HG03039 (cell line): ENCODE measurements at regions not wholly inside any gene's neighbourhood (a gene's known extent, or its start where the extent isn't known, plus 50 kb on each side); places are given as distances from the start of the nearest gene placed in this dataset.

Source experiments
- ATAC-seq: cut with Tn5 transposase; IDR thresholded peaks from one replicate; pipeline ENCODE4 v1.9.1; 2021; ENCODE audit warnings: mild to moderate bottlenecking, moderate library complexity; ENCODE audit not compliant: unreplicated experiment

- ATAC-seq = no peak
Measured at GRCh38 chr1:229218612-229219025, 52.3 kb upstream of the RAB4A start.

- no peak for ATAC-seq
Measured at GRCh38 chr1:229220163-229220846, 50.6 kb upstream of the RAB4A start.

DNA sequence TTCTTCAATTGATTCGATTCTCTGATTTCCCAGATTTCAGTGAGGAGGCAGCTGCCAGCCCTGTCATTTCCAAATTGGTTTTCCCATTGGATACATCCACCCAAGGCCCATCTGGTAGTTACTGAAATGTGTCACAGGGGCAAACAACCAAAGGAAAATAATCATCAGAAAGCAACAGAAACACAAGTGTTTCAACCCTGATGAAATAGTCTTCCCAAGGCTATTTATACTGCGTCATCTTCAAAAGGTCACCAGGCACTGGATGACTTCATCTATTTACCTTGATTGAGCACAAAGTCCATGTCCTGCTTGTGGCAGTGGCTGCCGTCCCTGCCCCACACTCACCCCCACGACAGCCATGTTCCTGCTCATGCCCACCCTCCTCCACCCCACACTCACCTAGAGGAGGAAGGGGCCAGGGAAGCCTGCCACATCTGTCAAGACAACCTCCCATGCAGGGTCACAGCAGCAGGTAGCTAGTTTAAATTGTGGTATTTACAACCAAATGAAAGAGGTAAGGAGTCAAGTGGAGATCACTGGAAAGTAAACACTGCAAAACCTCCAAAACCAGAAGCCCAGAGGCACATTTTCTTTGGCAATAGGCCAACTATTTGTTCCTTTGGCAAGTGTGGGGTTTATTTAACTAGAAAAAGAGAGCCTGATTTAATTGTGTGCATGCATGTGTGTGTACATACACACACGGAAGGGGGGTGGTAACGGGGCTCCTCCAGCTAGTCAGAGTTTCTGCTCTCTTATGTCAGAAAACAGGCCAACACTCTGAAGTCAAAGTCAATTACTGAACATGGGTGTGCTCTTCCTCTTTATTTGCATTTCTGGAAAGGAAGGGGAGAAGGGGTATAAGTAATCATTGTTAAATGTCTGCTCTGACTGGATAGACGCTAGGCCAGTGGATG, 49.5 kb upstream of the RAB4A start:
- ATAC-seq = no peak
